H9 (cell line): ENCODE measurements at regions not wholly inside any gene's neighbourhood (a gene's known extent, or its start where the extent isn't known, plus 50 kb on each side); places are given as distances from the start of the nearest gene placed in this dataset.

Source experiments
- DNase-seq: peaks from one replicate; pipeline ENCODE4 v3.0.0-alpha.2; 2017
- H2AFZ ChIP-seq: one replicate; pipeline ENCODE4 v1.6.1; 2013; ENCODE audit warnings: mild to moderate bottlenecking, low read length, control low read depth, moderate library complexity
- H2AK5ac ChIP-seq: 2 replicates; pipeline ENCODE4 v1.6.1; 2013; ENCODE audit warnings: low read length, control low read depth, mixed read lengths; ENCODE audit not compliant: insufficient read length
- H2BK120ac ChIP-seq: one replicate; pipeline ENCODE4 v1.6.1; 2013; ENCODE audit warnings: low read depth, mild to moderate bottlenecking, low read length, control low read depth, inconsistent platforms; ENCODE audit not compliant: poor library complexity, severe bottlenecking
- H2BK12ac ChIP-seq: 2 replicates; pipeline ENCODE4 v1.6.1; 2013; ENCODE audit warnings: low read length, control low read depth, mixed read lengths, low read depth; ENCODE audit not compliant: insufficient read length
- H2BK15ac ChIP-seq: 2 replicates; pipeline ENCODE4 v1.6.1; 2013; ENCODE audit warnings: low read depth, low read length, control low read depth
- H2BK20ac ChIP-seq: one replicate; pipeline ENCODE4 v1.6.1; 2013; ENCODE audit warnings: low read depth, mild to moderate bottlenecking, low read length, control low read depth, inconsistent platforms; ENCODE audit not compliant: poor library complexity, severe bottlenecking
- H2BK5ac ChIP-seq: 2 replicates; pipeline ENCODE4 v1.6.1; 2013; ENCODE audit warnings: low read length, control low read depth, mixed read lengths; ENCODE audit not compliant: insufficient read length
- H3K14ac ChIP-seq: 2 replicates; pipeline ENCODE4 v1.6.1; 2013; ENCODE audit warnings: low read length, control low read depth; ENCODE audit not compliant: insufficient read depth
- H3K18ac ChIP-seq: 2 replicates; pipeline ENCODE4 v1.6.1; 2013; ENCODE audit warnings: low read depth, mild to moderate bottlenecking, mixed read lengths, low read length, control low read depth; ENCODE audit not compliant: insufficient read length
- H3K23ac ChIP-seq: 2 replicates; pipeline ENCODE4 v1.6.1; 2013; ENCODE audit warnings: low read length, control low read depth, mixed read lengths, low read depth; ENCODE audit not compliant: insufficient read length
- H3K23me2 ChIP-seq: 2 replicates; pipeline ENCODE4 v1.6.1; 2013; ENCODE audit warnings: low read depth, mild to moderate bottlenecking, mixed read lengths, low read length, control low read depth; ENCODE audit not compliant: insufficient read length, poor library complexity, severe bottlenecking
- H3K27ac ChIP-seq: 2 replicates; pipeline ENCODE4 v1.5.1; 2013; ENCODE audit warnings: low read length, control low read depth, mixed read lengths, low read depth; ENCODE audit not compliant: insufficient read length
- H3K27me3 ChIP-seq: 2 replicates; pipeline ENCODE4 v1.6.1; 2013; ENCODE audit warnings: low read length, control low read depth, inconsistent platforms; ENCODE audit not compliant: insufficient read depth
- H3K4ac ChIP-seq: 2 replicates; pipeline ENCODE4 v1.6.1; 2013; ENCODE audit warnings: low read depth, mild to moderate bottlenecking, control low read depth, inconsistent platforms, low read length, moderate library complexity
- H3K4me1 ChIP-seq: 2 replicates; pipeline ENCODE4 v1.6.1; 2013; ENCODE audit warnings: low read length, control low read depth, inconsistent platforms; ENCODE audit not compliant: insufficient read depth
- H3K4me2 ChIP-seq: 2 replicates; pipeline ENCODE4 v1.6.1; 2013; ENCODE audit warnings: low read length, control low read depth, mixed read lengths; ENCODE audit not compliant: insufficient read length, insufficient read depth
- H3K56ac ChIP-seq: 2 replicates; pipeline ENCODE4 v1.6.1; 2013; ENCODE audit warnings: low read depth, mild to moderate bottlenecking, mixed read lengths, low read length, control low read depth; ENCODE audit not compliant: insufficient read length
- H3K79me1 ChIP-seq: 2 replicates; pipeline ENCODE4 v1.6.1; 2013; ENCODE audit warnings: low read depth, mild to moderate bottlenecking, moderate library complexity, low read length, control low read depth, inconsistent platforms; ENCODE audit not compliant: insufficient read depth, poor library complexity, severe bottlenecking
- H3K79me2 ChIP-seq: 2 replicates; pipeline ENCODE4 v1.6.1; 2013; ENCODE audit warnings: low read length, control low read depth, inconsistent platforms; ENCODE audit not compliant: insufficient read depth
- H3K9ac ChIP-seq: 2 replicates; pipeline ENCODE4 v1.6.1; 2013; ENCODE audit warnings: low read length, control low read depth, mixed read lengths; ENCODE audit not compliant: insufficient read length; ENCODE audit errors: extremely low read depth
- H3K9me3 ChIP-seq: one replicate; pipeline ENCODE4 v1.6.1; 2013; ENCODE audit warnings: low read depth, low read length, inconsistent platforms; ENCODE audit not compliant: control insufficient read depth
- H3T11ph ChIP-seq: one replicate; pipeline ENCODE4 v1.6.1; 2013; ENCODE audit warnings: mild to moderate bottlenecking, low read length, control low read depth, inconsistent platforms
- H4K20me1 ChIP-seq: one replicate; pipeline ENCODE4 v1.6.1; 2013; ENCODE audit not compliant: control insufficient read depth, insufficient read length, insufficient read depth
- H4K5ac ChIP-seq: 2 replicates; pipeline ENCODE4 v1.6.1; 2013; ENCODE audit warnings: low read depth, mild to moderate bottlenecking, mixed read lengths, low read length, control low read depth; ENCODE audit not compliant: insufficient read length
- H4K8ac ChIP-seq: replicated peaks from 2 replicates; pipeline ENCODE4 v1.6.1; 2013; ENCODE audit warnings: low read length, control low read depth, mixed read lengths, low read depth; ENCODE audit not compliant: insufficient read length
- H4K91ac ChIP-seq: 2 replicates; pipeline ENCODE4 v1.6.1; 2013; ENCODE audit warnings: low read depth, mild to moderate bottlenecking, moderate library complexity, mixed read lengths, low read length, control low read depth; ENCODE audit not compliant: insufficient read length
- H3K27ac Mint-ChIP-seq, 3 experiments: 2 replicates in 2 of 3; 3 replicates in 1 of 3; pipeline ENCODE4 v1.8.0; 2020 to 2021; ENCODE audit warnings: mixed read lengths in 3 of 3, mild to moderate bottlenecking in 1 of 3, moderate library complexity in 1 of 3
- H3K27me3 Mint-ChIP-seq: 2 replicates; pipeline ENCODE4 v1.8.0; 2021; ENCODE audit warnings: low read depth, mild to moderate bottlenecking, moderate library complexity, mixed read lengths
- H3K36me3 Mint-ChIP-seq, 3 experiments: 2 replicates in 2 of 3; 3 replicates in 1 of 3; pipeline ENCODE4 v1.8.0; 2020 to 2021; ENCODE audit warnings: low read depth in 3 of 3, mixed read lengths in 3 of 3; ENCODE audit not compliant: insufficient read depth in 1 of 3
- H3K4me1 Mint-ChIP-seq, 2 experiments: 2 replicates each; pipeline ENCODE4 v1.8.0; 2020; ENCODE audit warnings: mixed read lengths in 2 of 2
- H3K4me3 Mint-ChIP-seq, 2 experiments: 2 replicates in 1 of 2; 3 replicates in 1 of 2; pipeline ENCODE4 v1.8.0; 2020 to 2021; ENCODE audit warnings: mild to moderate bottlenecking in 2 of 2, mixed read lengths in 2 of 2, moderate library complexity in 1 of 2
- H3K9me3 Mint-ChIP-seq, 2 experiments: 2 replicates in 1 of 2; 3 replicates in 1 of 2; pipeline ENCODE4 v1.8.0; 2020; ENCODE audit warnings: mild to moderate bottlenecking in 2 of 2, mixed read lengths in 2 of 2, moderate library complexity in 1 of 2
- WGBS: extraction: QIAGEN DNeasy Blood & Tissue Kit; methylation state at CpG from one replicate; pipeline ENCODE4 v1.1.7; 2013; ENCODE audit warnings: missing lambda C conversion rate, low lambda C conversion rate, mixed read lengths; ENCODE audit not compliant: insufficient read length; ENCODE audit errors: extremely low coverage; 5-methylcytosine and 5-hydroxymethylcytosine counted together
- TF ChIP-seq, protein P1 (sequence below): fragments of 200-600 bp; sonication (generic); conservative IDR thresholded peaks from 3 replicates; pipeline ENCODE4 v1.8.0; 2021; ENCODE audit warnings: antibody characterized with exemption, mild to moderate bottlenecking

DNA sequence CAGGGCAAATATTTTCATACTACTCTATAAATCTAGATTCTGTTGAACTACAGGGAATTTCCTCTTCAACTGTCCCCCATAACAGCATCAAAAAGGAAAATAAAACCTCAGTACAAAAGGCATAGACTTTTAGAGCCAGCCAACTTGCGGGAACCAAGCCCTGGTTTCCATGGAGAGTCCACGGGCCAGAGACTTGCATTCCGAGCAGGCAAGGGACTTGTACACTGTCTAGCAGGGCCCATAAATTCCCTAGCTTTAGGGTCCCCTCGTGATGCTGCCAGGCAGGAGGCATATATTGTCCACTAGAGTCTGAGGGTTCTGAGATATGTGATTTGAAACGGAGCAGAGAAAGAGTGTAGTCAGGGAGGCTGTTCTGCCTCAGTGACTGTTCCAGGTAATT, 153.1 kb upstream of the SLC14A2 start:
- no peak overlapping the region for H2BK20ac ChIP-seq
- no peak overlapping the region for H3K4ac ChIP-seq
- no peak overlapping the region for H3K56ac ChIP-seq
- H4K20me1 ChIP-seq = no peaks in the 10 kb centered on the region
- no peak overlapping the region for H3K9ac ChIP-seq
- H3K9me3 ChIP-seq = no peaks in the 10 kb centered on the region
- no peak overlapping the region for H4K5ac ChIP-seq
- H3K4me1 ChIP-seq = no peaks in the 10 kb centered on the region
- TF ChIP-seq, protein P1, sequence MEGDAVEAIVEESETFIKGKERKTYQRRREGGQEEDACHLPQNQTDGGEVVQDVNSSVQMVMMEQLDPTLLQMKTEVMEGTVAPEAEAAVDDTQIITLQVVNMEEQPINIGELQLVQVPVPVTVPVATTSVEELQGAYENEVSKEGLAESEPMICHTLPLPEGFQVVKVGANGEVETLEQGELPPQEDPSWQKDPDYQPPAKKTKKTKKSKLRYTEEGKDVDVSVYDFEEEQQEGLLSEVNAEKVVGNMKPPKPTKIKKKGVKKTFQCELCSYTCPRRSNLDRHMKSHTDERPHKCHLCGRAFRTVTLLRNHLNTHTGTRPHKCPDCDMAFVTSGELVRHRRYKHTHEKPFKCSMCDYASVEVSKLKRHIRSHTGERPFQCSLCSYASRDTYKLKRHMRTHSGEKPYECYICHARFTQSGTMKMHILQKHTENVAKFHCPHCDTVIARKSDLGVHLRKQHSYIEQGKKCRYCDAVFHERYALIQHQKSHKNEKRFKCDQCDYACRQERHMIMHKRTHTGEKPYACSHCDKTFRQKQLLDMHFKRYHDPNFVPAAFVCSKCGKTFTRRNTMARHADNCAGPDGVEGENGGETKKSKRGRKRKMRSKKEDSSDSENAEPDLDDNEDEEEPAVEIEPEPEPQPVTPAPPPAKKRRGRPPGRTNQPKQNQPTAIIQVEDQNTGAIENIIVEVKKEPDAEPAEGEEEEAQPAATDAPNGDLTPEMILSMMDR = no peak
- no peak overlapping the region for H3K23ac ChIP-seq
- H2BK120ac ChIP-seq = no peak overlapping the region
- 0 out of 2 replicates have a peak, but pooled peaks cover 2% of the 10 kb centered on the region for H3K27me3 ChIP-seq
- H3K18ac ChIP-seq = no peak overlapping the region
- no peak overlapping the region for H4K8ac ChIP-seq
- Mint-ChIP-seq H3K36me3 (no peaks in the 10 kb centered on the region; a peak in 1 of 7 replicates), H3K9me3 (no peaks in the 10 kb centered on the region), H3K4me1 (no peaks in the 10 kb centered on the region), H3K4me3 (no peak overlapping the region), H3K27me3 (peaks cover 2% of the 10 kb centered on the region; the same call in 1 of the 2 replicates), H3K27ac (no peak overlapping the region)
- H3T11ph ChIP-seq = no peak overlapping the region
- H3K27ac ChIP-seq = no peak overlapping the region
- no peaks in the 10 kb centered on the region for H3K79me2 ChIP-seq
- H3K79me1 ChIP-seq = no peaks in the 10 kb centered on the region
- no peak overlapping the region for H2BK15ac ChIP-seq
- no peak overlapping the region for H4K91ac ChIP-seq
- H3K14ac ChIP-seq = no peak overlapping the region
- no peak overlapping the region for H2AFZ ChIP-seq
- H3K4me2 ChIP-seq = no peak overlapping the region
- no peaks in the 10 kb centered on the region for H3K23me2 ChIP-seq
- no peak for DNase-seq
- H2BK12ac ChIP-seq = no peak overlapping the region
- no peak overlapping the region for H2AK5ac ChIP-seq
- no CpG with 5 or more reads among the region's 5 CpGs for WGBS
- H2BK5ac ChIP-seq = no peak overlapping the region
